Stimulated activated CD4-positive, alpha-beta T cell treated with anti-CD3 and anti-CD28 coated beads, Interleukin-2, amount 100 ng/mL, for 4 hours (primary cell): ENCODE measurements at regions not wholly inside any gene's neighbourhood (a gene's known extent, or its start where the extent isn't known, plus 50 kb on each side); places are given as distances from the start of the nearest gene placed in this dataset.

Experiments
- DNase-seq: peaks from one replicate; pipeline ENCODE4 v3.0.0-alpha.2; 2020; ENCODE audit warnings: low read depth

- DNase-seq, result no peak
Measured at GRCh38 chr13:79711631-79712030, 230.7 kb downstream of the NDFIP2 start.

- DNase-seq, result no peak
Measured at GRCh38 chr13:79710376-79710775, 229.4 kb downstream of the NDFIP2 start.

GRCh38 chr13:79709471-79709870, 228.5 kb downstream of the NDFIP2 start:
- no peak for DNase-seq

- DNase-seq, result no peak
Measured at GRCh38 chr13:79703772-79704171, 222.8 kb downstream of the NDFIP2 start.

GRCh38 chr13:79695754-79696153, 214.8 kb downstream of the NDFIP2 start:
- DNase-seq, result no peak

GRCh38 chr13:79692846-79693245, 211.9 kb downstream of the NDFIP2 start:
- DNase-seq, result no peak

GRCh38 chr13:79691826-79692225, 210.9 kb downstream of the NDFIP2 start:
- no peak for DNase-seq

- DNase-seq, result no peak
Measured at GRCh38 chr13:79688741-79689140, 207.8 kb downstream of the NDFIP2 start.

GRCh38 chr13:79686441-79686840, 205.5 kb downstream of the NDFIP2 start:
- DNase-seq, result no peak

- no peak for DNase-seq
Measured at GRCh38 chr13:79684371-79684770, 203.4 kb downstream of the NDFIP2 start.

GRCh38 chr13:79682164-79682563, 201.2 kb downstream of the NDFIP2 start:
- DNase-seq, result no peak

GRCh38 chr13:79681069-79681468, 200.1 kb downstream of the NDFIP2 start:
- DNase-seq, result no peak

GRCh38 chr13:79680485-79680884, 199.5 kb downstream of the NDFIP2 start:
- no peak for DNase-seq

- DNase-seq, result no peak
Measured at GRCh38 chr13:79679334-79679733, 198.4 kb downstream of the NDFIP2 start.

GRCh38 chr13:79678100-79678499, 197.1 kb downstream of the NDFIP2 start:
- DNase-seq, result no peak

- DNase-seq, result no peak
Measured at GRCh38 chr13:79675931-79676660, 195.1 kb downstream of the NDFIP2 start.

- DNase-seq, result no peak
Measured at GRCh38 chr13:79674765-79675515, 194.0 kb downstream of the NDFIP2 start.

- no peak for DNase-seq
Measured at GRCh38 chr13:79673993-79674377, 193.0 kb downstream of the NDFIP2 start.

GRCh38 chr13:79673310-79673992, 192.5 kb downstream of the NDFIP2 start:
- DNase-seq, result no peak

- DNase-seq, result no peak
Measured at GRCh38 chr13:79671420-79671819, 190.5 kb downstream of the NDFIP2 start.

- no peak for DNase-seq
Measured at GRCh38 chr13:79668201-79668752, 187.3 kb downstream of the NDFIP2 start.

GRCh38 chr13:79667771-79668170, 186.8 kb downstream of the NDFIP2 start:
- no peak for DNase-seq
